HFFc6 (cell line): ENCODE measurements at regions not wholly inside any gene's neighbourhood (a gene's known extent, or its start where the extent isn't known, plus 50 kb on each side); places are given as distances from the start of the nearest gene placed in this dataset.

ENCODE experiments used
- DNase-seq: peaks from one replicate; pipeline ENCODE4 v3.0.0-alpha.2; 2018
- H3K27ac Mint-ChIP-seq: 2 replicates; pipeline ENCODE4 v1.8.0; 2020; ENCODE audit warnings: mild to moderate bottlenecking, mixed read lengths
- H3K27me3 Mint-ChIP-seq: 2 replicates; pipeline ENCODE4 v1.8.0; 2021; ENCODE audit warnings: mild to moderate bottlenecking, moderate library complexity, mixed read lengths; ENCODE audit not compliant: insufficient read depth
- H3K36me3 Mint-ChIP-seq: 2 replicates; pipeline ENCODE4 v1.8.0; 2021; ENCODE audit warnings: low read depth, mixed read lengths
- H3K4me1 Mint-ChIP-seq: 2 replicates; pipeline ENCODE4 v1.8.0; 2020; ENCODE audit warnings: low read depth, mixed read lengths
- H3K4me3 Mint-ChIP-seq: 2 replicates; pipeline ENCODE4 v1.8.0; 2020; ENCODE audit warnings: mild to moderate bottlenecking, moderate library complexity, mixed read lengths
- H3K9me3 Mint-ChIP-seq: 2 replicates; pipeline ENCODE4 v1.8.0; 2020; ENCODE audit warnings: mild to moderate bottlenecking, mixed read lengths
- TF ChIP-seq, protein P1 (sequence below): fragments of 200-600 bp; sonication (generic); IDR thresholded peaks from 2 replicates; pipeline ENCODE4 v1.5.0; 2021; ENCODE audit warnings: antibody characterized with exemption, mild to moderate bottlenecking

DNA sequence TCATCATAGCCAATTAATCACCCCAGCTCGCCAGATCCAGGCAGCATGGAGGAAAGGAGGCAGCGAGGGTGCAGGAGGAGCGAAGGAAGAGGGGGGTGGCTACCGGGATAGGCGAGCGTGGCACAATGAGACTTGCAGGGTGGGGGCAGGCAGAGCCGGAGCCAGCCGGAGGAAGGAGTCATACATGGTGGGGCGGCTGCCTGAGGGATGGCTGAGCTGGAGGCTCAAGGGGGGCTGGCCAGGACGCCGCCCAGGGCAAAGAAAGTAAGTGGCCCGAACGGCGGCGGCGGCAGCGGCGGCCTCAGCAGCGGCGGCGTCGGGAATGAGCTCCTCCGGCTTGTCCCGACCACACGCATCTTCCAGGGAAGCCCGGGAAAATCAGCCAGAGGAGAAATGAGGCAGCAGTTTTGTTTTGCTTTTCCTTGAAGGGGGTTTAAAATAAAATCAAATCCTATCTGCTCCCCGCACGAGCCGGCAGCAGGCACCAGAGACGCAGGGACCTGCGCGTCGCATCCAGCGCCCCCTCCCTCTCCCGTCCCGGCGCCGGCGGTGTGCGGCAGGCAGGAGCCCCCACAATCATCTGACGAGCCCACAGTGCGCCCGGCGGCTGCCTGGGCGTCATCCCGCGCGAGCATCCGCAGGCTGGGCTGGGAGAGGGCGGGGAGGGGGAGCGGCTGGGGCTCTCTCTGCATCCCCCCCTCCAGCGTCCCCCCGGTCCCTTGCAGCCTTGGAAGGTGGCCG lies 263.6 kb downstream of the CTTN start:
- Mint-ChIP-seq H3K4me1 (no peaks in the 10 kb centered on the region; the same call in 1 of the 2 replicates), H3K27ac (no peak overlapping the region; the same call in 1 of the 2 replicates), H3K9me3 (peaks cover 37% of the 10 kb centered on the region), H3K4me3 (peak overlapping the region; percentile 54), H3K27me3 (peaks cover 19% of the 10 kb centered on the region), H3K36me3 (peaks cover 5% of the 10 kb centered on the region; the same call in 1 of the 2 replicates)
- TF ChIP-seq, protein P1, sequence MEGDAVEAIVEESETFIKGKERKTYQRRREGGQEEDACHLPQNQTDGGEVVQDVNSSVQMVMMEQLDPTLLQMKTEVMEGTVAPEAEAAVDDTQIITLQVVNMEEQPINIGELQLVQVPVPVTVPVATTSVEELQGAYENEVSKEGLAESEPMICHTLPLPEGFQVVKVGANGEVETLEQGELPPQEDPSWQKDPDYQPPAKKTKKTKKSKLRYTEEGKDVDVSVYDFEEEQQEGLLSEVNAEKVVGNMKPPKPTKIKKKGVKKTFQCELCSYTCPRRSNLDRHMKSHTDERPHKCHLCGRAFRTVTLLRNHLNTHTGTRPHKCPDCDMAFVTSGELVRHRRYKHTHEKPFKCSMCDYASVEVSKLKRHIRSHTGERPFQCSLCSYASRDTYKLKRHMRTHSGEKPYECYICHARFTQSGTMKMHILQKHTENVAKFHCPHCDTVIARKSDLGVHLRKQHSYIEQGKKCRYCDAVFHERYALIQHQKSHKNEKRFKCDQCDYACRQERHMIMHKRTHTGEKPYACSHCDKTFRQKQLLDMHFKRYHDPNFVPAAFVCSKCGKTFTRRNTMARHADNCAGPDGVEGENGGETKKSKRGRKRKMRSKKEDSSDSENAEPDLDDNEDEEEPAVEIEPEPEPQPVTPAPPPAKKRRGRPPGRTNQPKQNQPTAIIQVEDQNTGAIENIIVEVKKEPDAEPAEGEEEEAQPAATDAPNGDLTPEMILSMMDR: no peak
- peak; percentile 31 for DNase-seq

DNA sequence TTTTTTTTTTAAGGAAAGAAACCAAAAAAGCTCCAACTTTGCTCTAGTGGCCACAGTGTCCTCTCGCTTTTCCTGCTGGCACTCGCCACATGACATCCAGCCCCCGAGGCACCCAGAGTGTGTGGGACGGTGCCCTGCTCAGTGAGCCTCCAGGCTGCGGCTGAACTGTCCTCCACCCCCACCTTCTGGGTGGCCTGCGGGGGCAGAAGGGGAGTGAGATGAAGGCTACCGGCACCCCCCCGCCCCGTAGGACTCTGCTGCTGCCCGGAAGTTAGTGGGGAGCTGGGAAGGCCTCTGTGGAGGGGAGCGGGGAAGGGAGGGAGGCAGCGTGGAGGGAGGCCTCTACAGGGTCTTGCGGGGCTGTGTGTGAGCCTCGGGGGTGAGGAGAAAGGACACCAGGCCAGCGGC lies 264.4 kb downstream of the CTTN start:
- H3K4me1 Mint-ChIP-seq: no peaks in the 10 kb centered on the region; the same call in 1 of the 2 replicates
- H3K4me3 Mint-ChIP-seq: no peak overlapping the region
- H3K9me3 Mint-ChIP-seq: peaks cover 40% of the 10 kb centered on the region
- TF ChIP-seq, protein P1: no peak
- H3K27ac Mint-ChIP-seq: no peak overlapping the region
- H3K36me3 Mint-ChIP-seq: peaks cover 5% of the 10 kb centered on the region; the same call in 1 of the 2 replicates
- DNase-seq: no peak
- H3K27me3 Mint-ChIP-seq: peaks cover 19% of the 10 kb centered on the region

DNA sequence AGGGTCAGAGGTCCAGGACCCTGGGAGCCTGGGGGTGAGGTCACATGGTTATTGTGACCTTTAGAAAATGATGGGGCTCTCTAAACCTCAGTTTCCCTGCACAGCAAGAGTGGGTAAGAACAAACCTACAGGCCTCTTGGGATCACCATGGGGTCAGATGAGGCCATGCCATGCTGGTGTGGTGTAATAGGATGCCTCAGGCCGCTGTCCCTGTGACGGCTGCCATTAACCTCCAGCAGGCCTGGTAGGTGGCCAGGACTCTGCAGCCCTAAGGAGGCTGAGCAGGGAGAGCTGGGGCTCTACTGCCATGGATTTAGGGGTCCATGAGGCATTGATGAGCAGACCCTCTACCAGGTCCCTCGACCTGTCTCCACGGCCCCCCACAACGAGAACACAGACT lies 265.5 kb downstream of the CTTN start:
- no peaks in the 10 kb centered on the region; the same call in 1 of the 2 replicates for H3K4me1 Mint-ChIP-seq

DNA sequence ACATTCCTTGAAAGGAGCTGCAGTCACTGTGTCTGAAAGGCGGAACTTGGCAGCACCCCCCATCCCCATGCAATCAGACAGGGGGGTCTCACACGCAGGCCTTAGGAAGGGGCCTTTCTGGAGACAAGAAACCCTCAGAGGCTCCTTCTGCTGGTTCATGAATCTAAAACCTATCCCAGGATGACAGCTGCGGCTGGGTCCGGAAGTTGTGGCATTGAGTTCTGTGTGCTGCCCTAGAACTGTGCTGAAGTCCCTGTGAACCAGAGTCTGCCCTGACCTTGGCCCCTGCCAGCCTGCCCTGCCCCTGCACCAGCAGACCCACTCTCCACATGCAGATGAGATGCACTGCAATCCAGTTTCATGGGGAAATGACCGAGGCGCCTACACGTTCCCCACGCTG lies 268.0 kb downstream of the CTTN start:
- TF ChIP-seq, protein P1: no peak
- DNase-seq: no peak
- peaks cover 35% of the 10 kb centered on the region for H3K9me3 Mint-ChIP-seq
- H3K36me3 Mint-ChIP-seq: peaks cover 14% of the 10 kb centered on the region
- peaks cover 9% of the 10 kb centered on the region for H3K27me3 Mint-ChIP-seq
- no peak overlapping the region for H3K27ac Mint-ChIP-seq
- no peak overlapping the region for H3K4me3 Mint-ChIP-seq
- H3K4me1 Mint-ChIP-seq: no peaks in the 10 kb centered on the region; the same call in 1 of the 2 replicates

More for the DNA sequence above, 265.5 kb downstream of the CTTN start:
- Mint-ChIP-seq H3K36me3 (peaks cover 14% of the 10 kb centered on the region), H3K4me3 (no peak overlapping the region), H3K27ac (no peak overlapping the region), H3K9me3 (peaks cover 40% of the 10 kb centered on the region), H3K27me3 (peaks cover 16% of the 10 kb centered on the region)
- DNase-seq: no peak
- TF ChIP-seq, protein P1: no peak

DNA sequence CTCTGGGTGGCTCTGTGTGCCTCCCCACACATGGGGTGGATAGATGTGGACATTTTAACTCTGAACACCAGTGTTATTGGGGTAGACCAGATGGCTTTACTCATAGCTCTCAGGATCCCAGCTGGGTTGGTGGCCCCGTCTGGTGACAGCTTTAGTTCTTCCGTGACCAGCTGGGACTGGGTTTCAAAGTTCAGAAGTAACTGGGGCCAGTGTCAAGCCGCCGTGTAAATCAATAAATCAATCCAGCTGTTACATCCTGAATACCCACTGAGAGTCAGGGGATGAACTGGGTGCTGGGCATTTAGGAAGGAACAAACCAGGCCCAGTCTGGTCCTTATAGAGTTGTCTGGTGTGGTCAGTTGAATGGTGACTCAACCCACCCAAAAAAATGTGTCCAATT lies 269.4 kb downstream of the CTTN start:
- TF ChIP-seq, protein P1: no peak
- Mint-ChIP-seq H3K9me3 (peaks cover 31% of the 10 kb centered on the region), H3K36me3 (peaks cover 14% of the 10 kb centered on the region), H3K4me3 (no peak overlapping the region), H3K27ac (no peak overlapping the region), H3K27me3 (peaks cover 5% of the 10 kb centered on the region), H3K4me1 (no peaks in the 10 kb centered on the region)
- DNase-seq: no peak
